GM10266 (cell line): ENCODE measurements at regions not wholly inside any gene's neighbourhood (a gene's known extent, or its start where the extent isn't known, plus 50 kb on each side); places are given as distances from the start of the nearest gene placed in this dataset.

Source experiments
- DNase-seq: peaks from one replicate; pipeline ENCODE4 v3.0.0; 2012; ENCODE audit errors: extremely low spot score
- CTCF ChIP-seq: IDR thresholded peaks from 2 replicates; pipeline ENCODE4 v1.5.1; 2012; ENCODE audit warnings: mild to moderate bottlenecking, low read depth; ENCODE audit not compliant: control insufficient read depth, insufficient read depth; ENCODE audit errors: missing control alignments

GRCh38 chr2:217151509-217152206 is 291.8 kb upstream of the TNP1 start:
- no peak for TF ChIP-seq CTCF

GRCh38 chr2:217150236-217150635 is 290.4 kb upstream of the TNP1 start:
- DNase-seq = no peak
- no peak for TF ChIP-seq CTCF

More at GRCh38 chr2:217151509-217152206, 291.8 kb upstream of the TNP1 start:
- no peak for DNase-seq

- no peak for TF ChIP-seq CTCF
- no peak for DNase-seq
Measured at GRCh38 chr2:217149087-217149660, 289.3 kb upstream of the TNP1 start.

GRCh38 chr2:217147818-217148217 is 288.0 kb upstream of the TNP1 start:
- no peak for TF ChIP-seq CTCF
- no peak for DNase-seq

GRCh38 chr2:217146956-217147355 is 287.1 kb upstream of the TNP1 start:
- DNase-seq = no peak
- no peak for TF ChIP-seq CTCF

GRCh38 chr2:217142649-217143266 is 282.9 kb upstream of the TNP1 start:
- no peak for DNase-seq
- TF ChIP-seq CTCF = peak; percentile 34

GRCh38 chr2:217138284-217138683 is 278.4 kb upstream of the TNP1 start:
- no peak for TF ChIP-seq CTCF
- no peak for DNase-seq
